ENCODE measurements at regions not wholly inside any gene's neighbourhood (a gene's known extent, or its start where the extent isn't known, plus 50 kb on each side); places are given as distances from the start of the nearest gene placed in this dataset.

- TF ChIP-seq GATA3 (IDR thresholded peaks at IDR 0.05; ENCODE audit: low read depth, low read length) (no peak), GATA2 (IDR thresholded peaks at IDR 0.05; ENCODE audit: low read depth, low read length) (no peak)
Observed at GRCh38 chr4:131113273-131113672, 2017.3 kb downstream of the C4orf33 start.
